Tibial nerve (tissue), 4 donors: ENCODE measurements at regions not wholly inside any gene's neighbourhood (a gene's known extent, or its start where the extent isn't known, plus 50 kb on each side); places are given as distances from the start of the nearest gene placed in this dataset.

ENCODE experiments used
- CTCF ChIP-seq, 5 experiments: fragments of 200-600 bp in 3 of 5; fragments of 450-650 bp in 2 of 5; sonication (generic) in 3 of 5; IDR thresholded peaks; one replicate each; pipeline ENCODE4 v1.5.1; 2016 to 2019; ENCODE audit warnings: antibody characterized with exemption in 5 of 5, mild to moderate bottlenecking in 3 of 5, moderate library complexity in 2 of 5
- EP300 ChIP-seq, 2 donors: sonication (generic); formaldehyde crosslinking; IDR thresholded peaks; one replicate each; pipeline ENCODE4 v1.6.1; 2017; ENCODE audit warnings: antibody characterized with exemption in 2 of 2, mild to moderate bottlenecking in 1 of 2

- no peak for TF ChIP-seq CTCF (IDR thresholded peaks at IDR 0.05)
- TF ChIP-seq EP300 (IDR thresholded peaks at IDR 0.05): no peak
These were observed 427.5 kb upstream of the ALCAM start for GRCh38 chr3:104939196-104939595.
